Motor neuron (in vitro differentiated cells): ENCODE measurements at regions not wholly inside any gene's neighbourhood (a gene's known extent, or its start where the extent isn't known, plus 50 kb on each side); places are given as distances from the start of the nearest gene placed in this dataset.

Experiments
- ATAC-seq, 8 experiments: fragments of 200-7000 bp; cut with Tn5 transposase; replicated peaks in 6 of 8; 2 replicates each; pipeline ENCODE4 v1.8.0; 2021; ENCODE audit warnings: mild to moderate bottlenecking in 8 of 8, moderate library complexity in 8 of 8
- H3K27ac ChIP-seq, 2 donors: fragments of 250-450 bp; sonication (Bioruptor Pico); 2 replicates each; pipeline ENCODE4 v1.9.0; 2021; ENCODE audit warnings: antibody characterized with exemption in 2 of 2, mild to moderate bottlenecking in 2 of 2, moderate library complexity in 1 of 2
- H3K4me1 ChIP-seq, 2 donors: fragments of 250-450 bp; sonication (Bioruptor Pico); replicated peaks in 1 of 2; 2 replicates each; pipeline ENCODE4 v1.6.1; 2021; ENCODE audit warnings: antibody characterized with exemption in 2 of 2, mild to moderate bottlenecking in 2 of 2, moderate library complexity in 1 of 2
- H3K4me3 ChIP-seq, 5 donors: fragments of 250-450 bp; sonication (Bioruptor Pico); 2 replicates each; pipeline ENCODE4 v1.9.0; 2021; ENCODE audit warnings: antibody characterized with exemption in 5 of 5, mild to moderate bottlenecking in 5 of 5, moderate library complexity in 4 of 5
- WGBS, 10 experiments: fragments of 450-650 bp; shearing (Covaris generic); methylation state at CpG; one replicate each; pipeline ENCODE4 v1.0.0; 2022; 5-methylcytosine and 5-hydroxymethylcytosine counted together
- in situ Hi-C, 9 experiments: fragments of 400-800 bp; cut with MboI; loops; one replicate each; pipeline ENCODE4 v1.15.0; 2021; ENCODE audit warnings: low sequenced_read_pairs in 9 of 9, low pct_unique_long_range_greater_than_20kb in 2 of 9; ENCODE audit not compliant: unreplicated experiment in 9 of 9

- in situ Hi-C loops: no loop called here
- no peak overlapping the region for H3K4me3 ChIP-seq
- no peak overlapping the region for H3K27ac ChIP-seq
- peaks cover 0 to 19% of the 10 kb centered on the region in 2 donors for H3K4me1 ChIP-seq
- ATAC-seq: no peak
- 71 to 100% (median 92%) methylated on average over 1 to 2 of the region's 2 CpGs; no CpG with 5 or more reads in 1 of the 10 experiments for WGBS, 10 experiments
These were observed 414.2 kb upstream of the KLF6 start for GRCh38 chr10:4199196-4199595.

DNA sequence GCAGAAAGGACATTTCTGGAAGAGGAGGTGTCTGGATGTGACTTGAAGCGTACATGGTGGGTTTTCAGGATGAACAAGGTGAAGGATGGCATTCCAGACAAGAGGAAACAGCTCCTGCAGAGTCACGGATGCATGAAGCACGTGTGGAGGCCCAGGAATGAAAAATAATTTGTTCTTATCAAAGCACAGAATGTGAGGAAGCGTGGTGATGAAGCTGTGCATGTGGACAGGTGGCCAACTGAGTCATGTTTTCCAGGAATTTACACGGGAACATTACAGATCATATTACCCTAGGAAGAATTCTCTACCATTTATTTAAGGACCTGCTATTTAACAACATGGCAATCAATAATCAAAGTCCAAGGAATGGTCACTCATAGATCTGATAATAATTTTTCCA lies 413.2 kb upstream of the KLF6 start:
- peaks cover 0 to 19% of the 10 kb centered on the region in 2 donors for H3K4me1 ChIP-seq
- in situ Hi-C loops: no loop called here
- WGBS, 10 experiments: 51 to 93% (median 75%) methylated on average over 2 to 5 of the region's 5 CpGs
- H3K27ac ChIP-seq: no peak overlapping the region
- no peak for ATAC-seq
- H3K4me3 ChIP-seq: no peak overlapping the region

- Histone ChIP-seq H3K4me1 (peaks cover 0 to 19% of the 10 kb centered on the region in 2 donors), H3K27ac (no peak overlapping the region), H3K4me3 (no peak overlapping the region)
- no peak for ATAC-seq
- in situ Hi-C loops: no loop called here
These were observed 412.7 kb upstream of the KLF6 start for GRCh38 chr10:4197676-4198075.

- Histone ChIP-seq H3K27ac (no peak overlapping the region), H3K4me1 (peaks cover 0 to 19% of the 10 kb centered on the region in 2 donors), H3K4me3 (no peak overlapping the region)
- WGBS, 10 experiments: 0 to 83% (median 66%) methylated on average over 1 to 2 of the region's 2 CpGs; no CpG with 5 or more reads in 3 of the 10 experiments
- ATAC-seq: peak in 1 of 8 experiments; percentile 19
- in situ Hi-C loops: no loop called here
These were observed 411.9 kb upstream of the KLF6 start for GRCh38 chr10:4196771-4197390.

DNA sequence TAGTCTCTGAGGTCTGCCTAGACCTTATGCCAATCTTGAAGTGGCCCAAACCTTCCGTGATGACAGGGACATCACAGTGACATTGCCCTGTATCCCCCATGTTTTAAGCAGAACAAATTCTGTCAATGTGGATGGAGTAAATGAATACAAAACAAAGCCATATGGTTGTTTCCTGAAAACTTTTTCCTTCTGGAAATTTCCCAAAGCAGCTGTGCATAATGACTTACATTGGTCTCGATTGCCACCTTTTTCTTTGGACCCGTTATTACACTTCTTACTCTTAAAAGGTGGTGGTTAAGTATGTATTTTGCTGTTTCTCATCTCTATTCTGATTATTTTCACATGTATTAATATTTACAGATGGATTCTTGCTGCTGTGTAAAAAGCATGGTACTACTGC lies 411.2 kb upstream of the KLF6 start:
- Histone ChIP-seq H3K27ac (no peak overlapping the region), H3K4me3 (no peak overlapping the region), H3K4me1 (peaks cover 0 to 19% of the 10 kb centered on the region in 2 donors)
- ATAC-seq: no peak
- WGBS, 10 experiments: 40 to 100% (median 81%) methylated on average over 1 to 3 of the region's 3 CpGs; no CpG with 5 or more reads in 1 of the 10 experiments
- in situ Hi-C loops: no loop called here

DNA sequence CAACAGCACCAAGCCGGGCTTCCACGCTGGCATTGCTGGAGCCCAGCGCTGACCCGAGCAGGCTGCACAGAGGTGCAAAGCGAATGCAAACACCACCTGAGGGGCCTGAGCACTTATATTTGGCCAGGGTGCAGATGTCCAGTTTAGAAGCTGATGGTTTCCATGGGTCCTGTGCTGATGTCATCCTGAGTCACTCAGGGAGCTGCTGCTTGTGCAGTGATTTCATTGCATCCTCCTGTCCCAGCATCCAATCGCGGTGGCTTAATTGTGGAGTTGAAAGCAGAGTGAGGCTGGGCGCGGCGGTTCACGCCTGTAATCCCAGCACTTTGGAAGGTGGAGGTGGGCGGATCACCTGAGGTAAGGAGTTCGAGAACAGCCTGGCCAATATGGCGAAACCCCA lies 410.2 kb upstream of the KLF6 start:
- Histone ChIP-seq H3K4me3 (no peak overlapping the region), H3K4me1 (peaks cover 0 to 19% of the 10 kb centered on the region in 2 donors), H3K27ac (no peak overlapping the region)
- in situ Hi-C loops: no loop called here
- peak in 4 of 8 experiments; percentile 25 to 89 (median 62) for ATAC-seq
- 91 to 100% (median 98%) methylated on average over 2 to 14 of the region's 14 CpGs for WGBS, 10 experiments

- peaks cover 0 to 19% of the 10 kb centered on the region in 2 donors for H3K4me1 ChIP-seq
- 71 to 100% (median 91%) methylated on average over 2 to 7 of the region's 7 CpGs; no CpG with 5 or more reads in 1 of the 10 experiments for WGBS, 10 experiments
- in situ Hi-C loops: no loop called here
- no peak overlapping the region for H3K4me3 ChIP-seq
- ATAC-seq: no peak
- H3K27ac ChIP-seq: no peak overlapping the region
These were observed 409.2 kb upstream of the KLF6 start for GRCh38 chr10:4194231-4194630.

DNA sequence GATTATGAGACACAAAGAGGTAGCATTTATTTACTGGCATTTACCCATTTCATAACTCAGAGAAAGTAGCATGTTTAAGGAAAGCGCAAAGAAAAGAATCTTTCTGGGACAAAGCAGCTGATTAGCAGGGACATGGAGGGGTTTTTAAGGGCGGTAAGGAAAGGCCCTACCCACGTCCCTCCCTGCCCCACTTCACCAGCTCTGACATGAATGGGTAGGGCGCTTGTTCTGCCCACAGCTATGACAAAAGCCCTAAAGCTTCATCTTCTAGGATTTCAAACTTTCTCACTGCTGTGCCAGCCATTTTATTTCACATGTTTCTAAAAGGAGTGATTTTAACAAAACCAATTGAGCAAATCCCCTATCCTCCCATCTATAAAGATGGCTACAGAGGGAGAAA lies 406.9 kb upstream of the KLF6 start:
- in situ Hi-C loops: no loop called here
- WGBS, 10 experiments: 85 to 100% (median 92%) methylated on average over 2 to 4 of the region's 4 CpGs; no CpG with 5 or more reads in 3 of the 10 experiments
- H3K4me1 ChIP-seq: peaks cover 0 to 2% of the 10 kb centered on the region in 2 donors
- no peak overlapping the region for H3K27ac ChIP-seq
- H3K4me3 ChIP-seq: no peak overlapping the region
- no peak for ATAC-seq

DNA sequence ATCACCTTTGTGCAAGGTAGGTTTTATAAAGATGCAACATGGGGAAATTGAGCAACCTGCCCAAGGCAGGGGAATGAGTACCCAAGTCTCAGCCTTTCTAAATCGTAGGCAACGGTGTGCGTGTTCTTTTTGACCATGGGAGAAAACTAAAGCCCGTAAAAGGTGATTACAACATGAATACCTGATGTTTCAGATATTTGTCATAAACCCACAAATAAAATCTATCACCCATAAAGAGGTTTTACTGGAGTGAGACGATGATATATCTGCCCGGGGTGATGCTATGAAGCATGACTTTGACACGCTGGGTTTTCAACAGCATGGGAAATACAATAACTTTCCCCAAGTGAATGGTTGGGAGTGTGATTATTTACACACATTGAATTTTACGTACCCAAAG lies 406.3 kb upstream of the KLF6 start:
- Histone ChIP-seq H3K4me3 (no peak overlapping the region), H3K27ac (no peak overlapping the region), H3K4me1 (no peaks in the 10 kb centered on the region)
- WGBS, 10 experiments: 80 to 100% (median 88%) methylated on average over 1 to 8 of the region's 8 CpGs; no CpG with 5 or more reads in 3 of the 10 experiments
- ATAC-seq: no peak
- in situ Hi-C loops: no loop called here

DNA sequence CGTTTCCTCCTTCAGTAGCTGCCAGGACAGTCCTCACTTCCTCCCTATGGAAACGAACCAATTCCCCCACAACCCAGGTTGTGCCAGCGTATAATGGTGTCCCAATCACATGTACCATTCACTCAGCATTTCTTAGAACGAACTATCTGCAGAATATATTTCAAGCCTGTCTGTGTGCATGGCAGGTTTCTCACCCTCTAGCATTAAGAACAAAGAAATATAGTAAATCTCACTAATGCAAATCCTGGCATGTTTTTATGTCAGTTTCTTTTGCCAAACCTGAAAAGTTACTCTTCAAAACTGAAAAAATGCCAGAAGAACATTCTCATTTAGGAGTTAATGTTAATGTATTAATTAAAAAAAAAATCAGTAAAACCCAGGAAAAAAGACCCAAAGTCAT lies 405.9 kb upstream of the KLF6 start:
- 63 to 100% (median 87%) methylated on average over 2 to 3 of the region's 4 CpGs; no CpG with 5 or more reads in 4 of the 10 experiments for WGBS, 10 experiments
- in situ Hi-C loops: no loop called here
- no peak for ATAC-seq

GRCh38 chr10:4189281-4189680 lies 404.3 kb upstream of the KLF6 start:
- Histone ChIP-seq H3K4me1 (no peaks in the 10 kb centered on the region), H3K4me3 (no peak overlapping the region), H3K27ac (no peak overlapping the region)
- 60 to 100% (median 92%) methylated on average over 1 to 5 of the region's 5 CpGs; no CpG with 5 or more reads in 1 of the 10 experiments for WGBS, 10 experiments
- in situ Hi-C loops: no loop called here
- ATAC-seq: no peak

More for the DNA sequence above, 405.9 kb upstream of the KLF6 start:
- no peak overlapping the region for H3K4me3 ChIP-seq
- H3K4me1 ChIP-seq: no peaks in the 10 kb centered on the region
- H3K27ac ChIP-seq: no peak overlapping the region

- in situ Hi-C loops: no loop called here
- 92 to 100% (median 100%) methylated on average over 1 to 9 of the region's 15 CpGs; no CpG with 5 or more reads in 2 of the 10 experiments for WGBS, 10 experiments
- ATAC-seq: no peak
- Histone ChIP-seq H3K4me1 (no peaks in the 10 kb centered on the region), H3K27ac (no peak overlapping the region), H3K4me3 (no peak overlapping the region)
These were observed 403.4 kb upstream of the KLF6 start for GRCh38 chr10:4188406-4188805.

- WGBS, 10 experiments: 43 to 100% (median 91%) methylated on average over 2 to 11 of the region's 12 CpGs
- Histone ChIP-seq H3K4me1 (no peaks in the 10 kb centered on the region), H3K4me3 (no peak overlapping the region), H3K27ac (no peak overlapping the region)
- in situ Hi-C loops: no loop called here
- ATAC-seq: no peak
These were observed 402.0 kb upstream of the KLF6 start for GRCh38 chr10:4186849-4187540.
